ENCODE measurements at regions not wholly inside any gene's neighbourhood (a gene's known extent, or its start where the extent isn't known, plus 50 kb on each side); places are given as distances from the start of the nearest gene placed in this dataset.

DNA sequence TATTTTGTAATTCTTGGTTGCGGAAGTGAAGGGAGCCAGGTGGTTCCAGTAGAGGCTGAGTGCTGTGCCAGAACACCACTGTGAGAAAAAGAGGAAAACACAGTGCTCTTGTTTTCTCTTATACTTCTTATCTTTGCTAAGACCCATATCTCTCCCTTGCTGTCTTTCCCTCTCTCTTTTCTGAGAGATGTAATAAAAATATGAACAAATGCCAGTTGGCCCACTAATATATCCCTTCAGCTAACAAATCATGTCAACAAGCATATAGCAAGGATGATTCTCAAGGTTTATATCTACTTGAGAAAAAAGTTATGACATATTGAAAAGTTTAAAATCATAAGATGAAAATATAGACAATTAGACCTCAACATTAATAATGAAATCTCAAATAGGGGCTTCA, 758.3 kb downstream of the HDGFL1 start:
- Histone ChIP-seq H2AFZ (ENCODE audit: low read depth, low read length) (no peak overlapping the region), H3K9ac (replicated peaks; ENCODE audit: extremely low read depth, insufficient read depth, low read length) (no peak overlapping the region), H3K27me3 (ENCODE audit: control insufficient read depth in 2 of 2, insufficient read depth in 2 of 2, low read length in 2 of 2) (no peaks in the 10 kb centered on the region), H3K4me3 (replicated peaks in 1 of 3; ENCODE audit: insufficient read depth in 1 of 3, low read depth in 1 of 3, low read length in 3 of 3) (no peak overlapping the region), H3K79me2 (ENCODE audit: control insufficient read depth, insufficient read depth, low read length) (no peaks in the 10 kb centered on the region), H3K4me1 (ENCODE audit: control insufficient read depth, extremely low read depth, insufficient read depth, low read length) (no peaks in the 10 kb centered on the region), H3K9me1 (replicated peaks; ENCODE audit: control insufficient read depth, extremely low read depth, insufficient read depth, low read length) (no peaks in the 10 kb centered on the region), H3K36me3 (ENCODE audit: control insufficient read depth in 2 of 2, extremely low read depth in 1 of 2, insufficient read depth in 2 of 2, low read length in 2 of 2) (no peaks in the 10 kb centered on the region), H3K9me3 (replicated peaks; ENCODE audit: control insufficient read depth, insufficient read depth, low read length) (no peaks in the 10 kb centered on the region), H4K20me1 (replicated peaks; ENCODE audit: control insufficient read depth, extremely low read depth, insufficient read depth, low read length) (no peaks in the 10 kb centered on the region), H3K27ac (ENCODE audit: insufficient read depth, low read depth, low read length) (no peak overlapping the region), H3K4me2 (ENCODE audit: insufficient read depth, low read length) (no peak overlapping the region)
- no TSS peak for BruUV-seq (replicated peaks)
- DNase-seq (ENCODE audit: low read depth, low spot score) (no peak), FAIRE-seq (no peak)
- intact Hi-C loops (cut with micrococcal nuclease) (no loop called here), dilution Hi-C loops (cut with MboI; ENCODE audit: extremely low pct_ligation_motif_present, low sequenced_read_pairs) (no loop called here)
- ChIA-PET CTCF (no interaction called here), POLR2A (no interaction called here)
- TF ChIP-seq JUN (IDR thresholded peaks at IDR 0.05; ENCODE audit: borderline replicate concordance, insufficient read depth, insufficient read length, low read depth) (no peak), POLR2A (IDR thresholded peaks at IDR 0.05; ENCODE audit: low read depth, low read length) (no peak), MYC (IDR thresholded peaks at IDR 0.05; ENCODE audit: low read depth, low read length) (no peak), GATA2 (IDR thresholded peaks at IDR 0.05; ENCODE audit: insufficient read depth, insufficient read length, low read depth, low read length) (no peak), POLR2AphosphoS5 (IDR thresholded peaks at IDR 0.05; ENCODE audit: insufficient read depth, low read depth, low read length) (no peak), EZH2 (IDR thresholded peaks at IDR 0.05; ENCODE audit: borderline replicate concordance, low read depth, low read length, severe bottlenecking) (no peak)
- TF ChIP-seq, protein P1, sequence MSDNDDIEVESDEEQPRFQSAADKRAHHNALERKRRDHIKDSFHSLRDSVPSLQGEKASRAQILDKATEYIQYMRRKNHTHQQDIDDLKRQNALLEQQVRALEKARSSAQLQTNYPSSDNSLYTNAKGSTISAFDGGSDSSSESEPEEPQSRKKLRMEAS (IDR thresholded peaks at IDR 0.05; ENCODE audit: insufficient read depth, insufficient read length): no peak
- TF ChIP-seq, protein P2, sequence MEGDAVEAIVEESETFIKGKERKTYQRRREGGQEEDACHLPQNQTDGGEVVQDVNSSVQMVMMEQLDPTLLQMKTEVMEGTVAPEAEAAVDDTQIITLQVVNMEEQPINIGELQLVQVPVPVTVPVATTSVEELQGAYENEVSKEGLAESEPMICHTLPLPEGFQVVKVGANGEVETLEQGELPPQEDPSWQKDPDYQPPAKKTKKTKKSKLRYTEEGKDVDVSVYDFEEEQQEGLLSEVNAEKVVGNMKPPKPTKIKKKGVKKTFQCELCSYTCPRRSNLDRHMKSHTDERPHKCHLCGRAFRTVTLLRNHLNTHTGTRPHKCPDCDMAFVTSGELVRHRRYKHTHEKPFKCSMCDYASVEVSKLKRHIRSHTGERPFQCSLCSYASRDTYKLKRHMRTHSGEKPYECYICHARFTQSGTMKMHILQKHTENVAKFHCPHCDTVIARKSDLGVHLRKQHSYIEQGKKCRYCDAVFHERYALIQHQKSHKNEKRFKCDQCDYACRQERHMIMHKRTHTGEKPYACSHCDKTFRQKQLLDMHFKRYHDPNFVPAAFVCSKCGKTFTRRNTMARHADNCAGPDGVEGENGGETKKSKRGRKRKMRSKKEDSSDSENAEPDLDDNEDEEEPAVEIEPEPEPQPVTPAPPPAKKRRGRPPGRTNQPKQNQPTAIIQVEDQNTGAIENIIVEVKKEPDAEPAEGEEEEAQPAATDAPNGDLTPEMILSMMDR (IDR thresholded peaks at IDR 0.05; ENCODE audit: extremely low read depth in 1 of 2, insufficient read depth in 1 of 2, low read depth in 1 of 2, low read length in 2 of 2): no peak
